AG04449 (cell line): ENCODE measurements at regions not wholly inside any gene's neighbourhood (a gene's known extent, or its start where the extent isn't known, plus 50 kb on each side); places are given as distances from the start of the nearest gene placed in this dataset.

ENCODE experiments used
- CTCF ChIA-PET: fragments of 350-600 bp; formaldehyde crosslinking; extraction: SDS; loops from one replicate; lab custom pipeline; 2021; ENCODE audit warnings: antibody characterized with exemption; lab: Yijun Ruan, JAX
- POLR2A ChIA-PET: fragments of 400-600, 350-600 bp; formaldehyde crosslinking; extraction: SDS; loops from one replicate; lab custom pipeline; 2020; ENCODE audit warnings: antibody characterized with exemption, inconsistent platforms; lab: Yijun Ruan, JAX
- DNase-seq: peaks from one replicate; pipeline ENCODE4 v3.0.0-alpha.2; 2010; ENCODE audit warnings: low read depth, low spot score
- H3K4me3 ChIP-seq: 2 replicates; pipeline ENCODE4 v1.5.1; 2011; ENCODE audit warnings: low read depth, mild to moderate bottlenecking, control low read depth, low read length
- CTCF ChIP-seq: IDR thresholded peaks from one replicate; pipeline ENCODE4 v1.5.1; 2011; ENCODE audit warnings: mild to moderate bottlenecking, moderate library complexity, low read length, control low read depth, inconsistent platforms; ENCODE audit not compliant: insufficient read depth; ENCODE audit errors: missing control alignments

GRCh38 chr1:94621395-94621794 is 79.8 kb upstream of the F3 start:
- no peak overlapping the region for H3K4me3 ChIP-seq
- TF ChIP-seq CTCF, result no peak
- CTCF ChIA-PET, result no interaction called here
- POLR2A ChIA-PET, result no interaction called here
- no peak for DNase-seq

- POLR2A ChIA-PET, result no interaction called here
These were observed 78.9 kb upstream of the F3 start for GRCh38 chr1:94620345-94621031.

GRCh38 chr1:94619731-94620130 is 78.2 kb upstream of the F3 start:
- ChIA-PET POLR2A (no interaction called here), CTCF (interaction anchor here (0.7 kb wide), 1 partner anchor 245 kb away, joined by 3 read pairs; no protein-coding TSS in a partner anchor)
- DNase-seq, result no peak

More at GRCh38 chr1:94620345-94621031, 78.9 kb upstream of the F3 start:
- CTCF ChIA-PET, result no interaction called here
- H3K4me3 ChIP-seq, result no peak overlapping the region
- DNase-seq, result no peak
- no peak for TF ChIP-seq CTCF

GRCh38 chr1:94617957-94618739 is 76.6 kb upstream of the F3 start:
- H3K4me3 ChIP-seq, result no peak overlapping the region
- ChIA-PET CTCF (no interaction called here), POLR2A (no interaction called here)
- no peak for DNase-seq
- no peak for TF ChIP-seq CTCF

More at GRCh38 chr1:94619731-94620130, 78.2 kb upstream of the F3 start:
- H3K4me3 ChIP-seq, result no peak overlapping the region
- TF ChIP-seq CTCF, result no peak

GRCh38 chr1:94617134-94617805 is 75.7 kb upstream of the F3 start:
- CTCF ChIA-PET, result interaction anchor here (1.3 kb wide), 1 partner anchor 189 kb away, joined by 3 read pairs; no protein-coding TSS in a partner anchor
- DNase-seq, result no peak
- H3K4me3 ChIP-seq, result no peak overlapping the region
- TF ChIP-seq CTCF, result no peak
- POLR2A ChIA-PET, result interaction anchor here (1.1 kb wide), 1 partner anchor 16 kb away, joined by 4 read pairs; no protein-coding TSS in a partner anchor
